Prostate gland (tissue), 2 donors: ENCODE measurements at regions not wholly inside any gene's neighbourhood (a gene's known extent, or its start where the extent isn't known, plus 50 kb on each side); places are given as distances from the start of the nearest gene placed in this dataset.

Experiments
- CTCF ChIP-seq, 4 experiments: fragments of 200-600 bp in 2 of 4; fragments of 450-650 bp in 2 of 4; sonication (generic) in 2 of 4; IDR thresholded peaks; 1 replicate in 3 of 4; 2 replicates in 1 of 4; pipeline ENCODE4 v1.5.1; 2016 to 2019; ENCODE audit warnings: antibody characterized with exemption in 4 of 4, mild to moderate bottlenecking in 2 of 4, moderate library complexity in 2 of 4
- POLR2A ChIP-seq: fragments of 450-650 bp; IDR thresholded peaks from one replicate; pipeline ENCODE4 v1.6.1; 2016; ENCODE audit warnings: antibody characterized with exemption, mild to moderate bottlenecking
- POLR2AphosphoS5 ChIP-seq: sonication (generic); formaldehyde crosslinking; IDR thresholded peaks from one replicate; pipeline ENCODE4 v1.6.1; 2017; ENCODE audit warnings: antibody characterized with exemption

GRCh38 chr6:12654107-12654506 lies 62.5 kb upstream of the PHACTR1 start:
- TF ChIP-seq POLR2A (no peak), CTCF (IDR thresholded peaks at IDR 0.05) (no peak), POLR2AphosphoS5 (no peak)
